ENCODE measurements at regions not wholly inside any gene's neighbourhood (a gene's known extent, or its start where the extent isn't known, plus 50 kb on each side); places are given as distances from the start of the nearest gene placed in this dataset.

DNA sequence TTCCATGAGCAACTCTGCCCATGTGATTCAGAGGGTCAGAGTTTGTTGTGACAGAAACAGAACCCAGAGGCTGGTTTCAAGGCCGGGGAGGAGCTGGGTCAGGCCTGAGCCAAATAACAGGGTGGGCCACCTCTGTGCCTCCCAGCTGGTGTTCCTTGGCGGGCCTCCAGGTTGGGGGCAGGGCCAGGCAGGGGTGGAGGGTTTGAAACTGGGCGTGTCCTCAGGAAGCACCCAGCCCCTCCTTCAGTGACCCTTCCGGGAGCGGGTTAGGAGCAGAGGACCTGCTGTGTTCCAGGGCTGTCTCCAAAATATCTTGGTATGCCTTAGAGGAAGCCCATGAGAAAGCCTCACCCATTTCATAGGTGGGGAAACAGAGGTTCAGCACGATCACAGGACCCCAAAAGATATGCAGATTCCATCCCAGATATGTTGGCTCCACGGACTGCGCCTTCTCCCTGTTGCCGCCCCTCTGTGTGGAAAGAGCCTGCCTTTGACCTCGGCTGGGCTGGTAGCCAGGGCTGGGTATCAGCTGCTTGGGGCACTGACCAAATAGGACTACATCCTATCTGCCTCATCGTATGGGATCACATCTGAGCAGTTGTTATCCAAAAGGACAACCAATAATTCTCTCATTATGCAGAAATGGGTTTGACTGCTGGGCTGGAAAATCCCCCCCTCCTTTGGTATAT, 74.8 kb upstream of the GLI2 start:
- DNase-seq: no peak

DNA sequence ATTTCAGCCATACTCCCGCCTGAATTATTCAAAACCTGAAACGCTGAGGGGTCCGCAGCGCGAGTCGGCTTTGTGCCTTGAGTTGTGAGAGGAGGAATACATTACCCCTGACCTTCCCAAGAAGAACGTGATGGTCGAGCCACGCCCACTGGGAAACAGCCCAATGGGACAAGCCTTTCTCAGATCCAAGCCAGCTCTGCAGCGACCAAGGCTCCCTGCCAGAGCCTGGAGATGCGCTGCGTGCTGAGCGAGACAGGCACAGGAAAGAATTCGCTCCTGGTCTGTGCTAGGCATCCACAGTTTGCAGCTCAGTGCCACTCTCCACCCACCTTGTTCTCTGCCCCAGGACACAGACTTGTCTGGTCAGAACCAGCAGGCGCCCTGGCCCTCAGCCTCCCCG, 74.1 kb upstream of the GLI2 start:
- peak; percentile 49 for DNase-seq

DNA sequence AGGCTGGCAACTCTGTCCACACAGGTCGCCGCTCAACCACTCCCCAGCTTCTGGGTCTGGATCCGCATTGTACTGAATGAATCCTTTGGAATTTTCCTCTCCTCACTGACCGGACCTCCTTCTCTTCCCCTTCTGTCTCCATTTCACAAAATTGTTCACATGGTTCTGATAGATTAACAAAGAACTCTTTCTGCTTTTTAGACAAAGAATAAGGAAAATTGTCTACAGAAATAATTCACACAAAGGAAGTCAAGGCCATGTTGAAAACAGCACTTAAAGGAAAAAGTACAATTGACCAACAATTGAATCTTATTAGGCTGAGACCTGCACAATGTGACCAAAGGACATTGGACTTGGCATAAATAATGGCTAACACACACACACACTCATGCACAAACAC, 73.6 kb upstream of the GLI2 start:
- DNase-seq: no peak

DNA sequence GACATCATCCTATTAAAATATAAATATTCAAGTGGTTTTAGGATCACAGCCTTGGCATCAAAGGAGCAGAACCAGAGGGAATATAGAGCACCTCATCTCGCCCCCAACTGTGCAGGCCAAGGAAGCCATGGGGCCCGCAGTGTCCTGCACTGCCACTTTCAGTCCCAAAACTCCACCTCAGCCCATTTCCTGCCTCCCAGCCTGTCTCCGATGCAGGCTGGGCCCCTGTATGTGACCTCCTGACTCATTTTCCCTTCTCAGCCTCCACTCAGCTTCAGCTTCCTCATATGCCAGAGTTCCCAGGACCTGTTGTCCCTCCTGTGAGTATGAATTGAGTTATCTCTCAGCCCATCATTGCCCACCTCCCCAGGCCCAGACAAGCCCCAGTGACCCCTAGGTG, 72.9 kb upstream of the GLI2 start:
- no peak for DNase-seq

DNA sequence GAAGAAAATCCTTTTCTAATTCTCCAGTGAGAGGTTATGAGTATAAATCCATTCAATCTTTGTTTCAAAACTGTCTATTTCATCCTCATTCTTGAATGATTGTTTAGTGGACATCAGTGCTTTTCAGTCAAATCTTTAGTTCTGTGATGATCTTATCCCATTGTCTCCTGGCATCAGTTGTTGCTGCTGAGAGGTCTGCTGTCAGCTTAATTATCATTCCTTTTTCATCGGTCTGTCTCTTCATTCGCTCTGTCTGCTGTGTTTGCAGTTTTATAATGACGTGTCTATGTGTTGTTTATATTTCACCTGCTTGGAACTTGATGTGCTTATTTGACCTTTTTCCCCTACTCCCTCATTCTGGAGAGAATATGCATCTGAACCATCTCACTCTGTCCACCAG, 69.2 kb upstream of the GLI2 start:
- DNase-seq: no peak

DNA sequence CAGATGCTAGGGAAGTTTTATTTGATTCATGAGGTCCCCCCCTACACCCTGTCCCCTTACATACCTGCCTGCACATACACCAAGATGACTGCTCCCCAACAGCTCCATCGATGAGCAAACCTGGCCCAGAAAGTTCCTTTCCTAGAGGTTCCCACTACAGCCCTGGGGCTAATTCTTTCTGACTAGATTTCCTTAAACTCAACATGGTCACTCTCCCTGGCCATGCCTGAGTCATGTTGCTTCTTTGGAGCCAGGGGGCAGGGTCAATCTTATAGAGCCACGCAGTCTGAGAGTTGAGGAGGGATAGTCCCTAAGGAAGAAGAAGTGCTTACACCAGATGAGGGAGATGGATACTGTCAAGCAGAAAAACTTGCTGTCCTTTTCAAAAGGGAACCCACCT, 67.7 kb upstream of the GLI2 start:
- no peak for DNase-seq

DNA sequence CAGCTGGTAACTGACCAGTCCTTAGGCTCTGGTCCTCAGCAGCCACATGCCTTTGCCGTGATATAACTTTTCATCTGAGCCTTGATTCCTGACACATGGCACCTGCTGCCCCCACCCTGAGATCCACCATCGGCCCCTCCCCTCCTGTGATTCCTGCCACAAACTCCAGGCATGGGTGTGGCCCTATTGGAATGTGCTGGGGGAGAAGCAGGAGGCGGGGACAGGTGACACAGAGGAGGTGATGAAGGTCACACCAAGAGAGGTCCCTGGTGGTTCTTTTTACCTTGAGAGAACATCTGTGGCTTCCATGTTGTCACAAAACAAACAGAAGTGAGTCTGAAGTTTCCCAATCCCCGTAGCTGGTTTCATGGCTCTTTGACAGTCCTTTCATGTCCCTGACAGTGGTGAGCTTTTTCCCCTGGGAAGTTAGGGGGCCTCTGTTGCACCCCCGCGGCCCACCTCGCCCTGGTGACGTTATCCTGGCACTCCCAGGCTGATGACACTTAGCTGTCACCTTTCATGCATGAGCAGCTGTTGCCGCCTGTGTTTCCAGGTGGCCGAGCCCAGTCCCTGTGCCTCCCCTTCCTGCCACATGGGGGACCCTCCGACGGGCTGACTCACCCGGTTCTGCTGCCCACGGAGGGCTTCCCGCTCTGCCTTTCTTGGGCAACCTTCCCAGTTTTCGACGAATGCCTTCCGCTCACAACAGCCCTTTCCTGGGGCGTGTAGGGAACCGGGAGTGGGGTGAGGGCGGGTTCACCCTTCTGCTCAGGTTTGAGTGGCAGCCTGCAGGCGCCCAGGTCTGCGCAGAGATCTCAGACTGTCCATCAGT, 66.3 kb upstream of the GLI2 start:
- DNase-seq: no peak

DNA sequence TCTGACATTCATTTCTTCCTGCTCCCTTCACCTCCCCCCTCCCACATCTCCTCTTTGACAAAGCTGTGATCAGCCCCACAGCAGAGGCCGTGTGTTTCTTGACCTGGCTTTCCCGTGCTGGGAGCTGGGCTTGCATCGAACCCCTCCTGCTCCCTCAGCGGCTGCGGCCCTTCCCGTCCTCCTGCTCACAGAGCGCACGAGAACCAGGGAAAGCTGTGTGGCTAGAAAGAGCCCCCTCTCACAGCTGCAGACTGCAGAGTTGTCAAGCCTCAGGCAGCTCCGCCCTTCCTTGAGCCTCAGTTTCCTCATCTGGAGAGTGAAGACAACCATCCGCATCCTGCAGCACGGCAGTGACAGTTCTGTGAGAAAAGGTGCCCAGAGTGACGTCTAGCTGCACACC, 65.7 kb upstream of the GLI2 start:
- DNase-seq: no peak

DNA sequence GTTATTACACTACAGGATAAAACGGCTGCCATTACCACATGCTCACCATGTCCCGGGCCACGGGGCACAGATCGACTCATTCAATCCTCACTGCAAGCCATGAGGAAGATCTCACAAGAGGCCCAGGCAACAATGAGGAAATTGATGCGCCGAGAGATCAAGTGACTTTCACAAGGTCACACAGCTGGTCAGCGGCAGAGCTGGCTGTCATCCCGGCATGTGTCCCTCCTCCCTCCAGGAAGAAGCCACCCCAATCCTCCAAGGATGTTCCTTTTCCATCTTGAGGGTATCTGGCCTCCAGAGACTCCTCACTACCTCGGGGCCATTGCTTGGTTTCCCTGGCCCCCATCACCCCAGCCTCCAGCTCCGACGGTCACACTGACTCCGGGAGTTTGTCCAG, 65.3 kb upstream of the GLI2 start:
- DNase-seq: no peak

DNA sequence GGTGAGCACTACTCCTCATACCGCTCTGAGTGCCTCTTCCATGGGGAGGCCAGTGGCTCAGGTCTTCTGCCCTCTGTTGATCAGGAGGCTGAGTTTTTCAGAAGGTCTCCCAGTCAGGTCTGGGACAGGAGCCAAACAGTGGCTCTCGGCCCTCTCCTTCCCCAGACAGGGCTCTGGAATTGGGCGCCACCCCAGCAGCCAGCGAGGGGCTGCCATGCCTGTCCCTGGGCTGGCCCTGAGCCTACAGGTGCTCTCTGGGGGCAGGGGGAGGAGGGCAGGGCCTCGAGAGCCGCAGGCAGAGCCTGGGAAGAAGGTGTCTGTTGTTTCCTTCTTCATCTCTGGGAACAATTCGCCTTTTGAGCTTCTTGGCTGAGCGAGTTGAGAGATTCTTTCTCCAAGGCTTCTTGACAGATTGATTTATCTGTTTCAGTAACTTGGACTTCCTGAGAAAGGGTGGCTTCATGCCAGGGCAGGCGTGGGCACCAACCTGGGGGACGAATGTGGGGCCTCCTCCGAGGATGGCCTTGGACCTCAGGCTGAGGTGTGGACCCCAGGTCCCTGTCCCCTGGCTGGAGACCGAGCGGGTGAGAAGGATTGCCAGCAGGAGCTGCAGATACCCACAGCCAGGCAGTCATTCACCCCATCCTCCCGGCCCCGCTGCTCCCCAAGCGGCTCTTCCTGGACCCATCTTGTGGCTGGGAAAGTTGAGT, 64.7 kb upstream of the GLI2 start:
- DNase-seq: no peak

DNA sequence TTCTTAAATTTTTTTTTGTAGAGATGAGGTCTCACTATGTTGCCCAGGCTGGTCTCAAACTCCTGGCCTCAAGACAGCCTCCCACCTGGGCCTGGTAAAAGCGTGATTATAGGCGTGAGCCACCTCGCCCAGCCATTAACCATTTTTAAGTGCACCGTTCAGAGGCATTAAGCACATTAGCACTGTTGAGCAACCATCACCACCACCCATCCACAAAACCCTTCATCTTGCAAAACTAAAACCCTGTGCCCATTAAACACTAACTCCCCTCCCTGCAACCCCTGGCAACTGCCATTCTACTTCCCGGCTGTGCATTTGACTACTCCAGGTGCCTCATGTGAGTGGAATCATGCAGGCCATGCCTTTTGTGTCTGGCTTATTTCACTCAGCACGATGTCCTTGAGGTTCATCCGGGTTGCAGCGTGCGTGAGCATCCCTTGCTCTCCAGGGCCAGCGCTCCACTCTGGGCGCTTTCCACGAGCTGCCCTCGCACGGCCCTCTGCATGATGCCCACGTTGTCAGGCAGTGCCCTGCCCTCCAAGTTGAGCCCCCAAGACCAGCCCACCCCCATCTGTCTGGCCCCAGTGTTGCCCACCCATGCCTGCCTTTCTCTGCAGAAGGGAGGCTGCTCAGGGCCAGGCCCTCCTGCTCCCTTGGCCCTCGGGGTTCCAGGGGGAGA, 63.0 kb upstream of the GLI2 start:
- DNase-seq: no peak

DNA sequence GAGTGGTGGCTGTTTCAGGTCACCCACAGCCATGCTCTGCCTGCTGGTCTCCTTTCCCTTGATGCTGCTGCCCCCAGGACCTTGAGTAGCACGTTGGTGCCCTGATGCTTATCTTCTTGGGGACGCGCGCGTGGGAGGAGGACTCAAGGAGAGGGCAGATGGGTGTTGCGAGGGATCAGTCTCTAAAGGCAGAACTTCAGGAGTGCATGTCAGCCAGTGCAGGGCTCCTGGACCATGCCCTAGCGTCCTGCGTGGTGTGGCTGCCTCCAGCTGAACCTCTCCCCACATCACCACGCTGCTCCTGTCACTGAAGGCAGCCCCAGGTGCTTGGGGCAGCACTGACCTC, 62.5 kb upstream of the GLI2 start:
- DNase-seq: no peak

DNA sequence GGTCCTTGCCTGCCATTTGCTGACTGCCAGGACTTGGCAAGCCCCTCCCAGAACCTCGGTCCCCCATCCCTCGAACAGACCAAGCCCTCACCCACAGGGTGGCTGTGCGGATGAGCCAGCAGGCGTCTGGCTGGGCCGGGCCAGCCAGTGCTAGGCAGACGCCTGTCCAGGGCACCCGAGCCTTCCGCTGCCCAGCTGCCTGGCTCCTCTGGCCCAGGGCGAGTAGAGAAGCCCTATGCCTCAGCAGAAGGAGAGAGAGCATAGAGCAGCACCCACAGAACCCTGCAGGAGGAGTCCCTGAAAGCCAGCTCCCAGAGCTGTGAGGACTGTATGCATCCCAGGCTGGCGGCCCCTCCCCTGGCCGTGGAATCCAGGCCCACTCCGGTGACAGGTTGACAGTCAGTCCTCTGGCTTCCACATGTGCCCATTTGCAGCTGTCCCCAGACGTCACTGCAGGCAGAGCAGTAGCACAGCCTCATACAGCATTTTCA, 62.1 kb upstream of the GLI2 start:
- DNase-seq: no peak

DNA sequence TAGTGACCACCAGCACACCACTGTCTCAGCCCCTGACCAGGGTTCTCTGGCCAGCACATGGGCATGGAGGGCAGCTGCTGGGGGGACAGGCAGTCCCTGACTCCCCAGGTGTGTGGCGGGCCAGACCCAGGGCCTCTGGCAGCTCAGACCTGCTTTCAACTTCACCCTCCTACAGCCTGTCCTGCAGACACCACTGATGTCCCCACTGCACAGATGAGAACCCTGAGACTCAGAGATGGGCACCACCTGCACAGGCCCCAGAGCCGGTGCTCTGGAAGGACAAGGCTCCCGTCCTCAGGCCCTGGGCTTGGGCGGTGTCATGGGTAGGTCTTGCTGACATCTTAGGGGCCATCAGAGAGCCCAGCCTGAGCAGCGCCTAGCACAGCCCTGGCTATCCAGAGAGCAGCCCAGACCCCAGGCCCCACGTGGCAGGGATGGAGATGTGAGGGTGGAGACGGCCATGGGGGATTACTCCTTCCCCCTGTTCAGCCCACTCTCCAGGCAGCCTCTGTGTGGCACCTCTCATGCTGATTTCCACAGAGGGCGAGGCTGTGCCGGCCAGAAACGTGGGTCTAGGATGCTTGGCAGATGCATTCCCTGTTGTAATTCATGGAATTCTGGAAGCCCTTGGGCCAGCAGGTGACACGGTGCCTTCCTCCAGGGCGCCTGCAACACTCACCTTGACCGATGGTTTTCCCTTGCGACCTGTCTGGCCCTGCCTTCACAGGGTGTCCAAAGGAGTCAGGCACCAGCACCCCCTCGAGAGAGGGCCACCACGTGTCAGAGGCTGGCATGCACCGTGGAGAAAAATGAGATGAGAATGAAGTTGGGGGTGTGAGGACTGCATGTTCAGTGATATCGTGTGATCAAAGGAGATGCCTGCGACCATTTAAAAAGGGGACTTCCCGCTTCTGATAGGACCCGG, 61.2 kb upstream of the GLI2 start:
- DNase-seq: no peak

DNA sequence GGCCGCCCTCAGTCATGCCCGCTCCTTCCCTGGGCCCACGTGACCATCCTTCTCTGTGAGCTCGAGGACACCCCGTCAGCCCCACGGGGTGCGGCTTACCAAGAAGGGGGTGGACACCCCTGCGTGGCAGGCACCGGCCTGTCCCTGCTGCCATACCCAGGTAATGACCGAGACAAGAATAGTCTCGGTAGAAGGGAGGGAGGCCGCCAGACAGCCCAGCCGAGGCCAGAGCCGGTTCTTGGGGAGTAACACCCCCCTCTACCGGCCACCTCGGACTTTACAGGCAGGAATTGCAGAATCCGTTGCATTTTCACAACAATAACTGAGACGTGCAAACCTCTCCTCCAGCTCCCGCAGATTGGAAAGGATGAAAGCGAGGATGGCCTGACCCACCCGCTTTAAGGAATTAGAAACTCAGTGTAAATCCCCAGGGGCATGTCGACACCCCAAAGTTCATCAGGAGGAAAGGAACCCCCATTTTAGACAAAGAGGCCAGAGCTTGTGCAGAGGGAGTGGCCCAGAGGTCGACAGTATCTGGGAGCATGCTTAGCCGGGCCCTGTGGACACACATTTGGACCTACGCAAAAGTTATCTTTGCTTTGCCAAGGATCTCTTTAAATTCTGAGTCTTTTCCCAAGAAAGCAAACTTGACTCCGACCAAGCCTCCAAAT, 60.1 kb upstream of the GLI2 start:
- DNase-seq: no peak

DNA sequence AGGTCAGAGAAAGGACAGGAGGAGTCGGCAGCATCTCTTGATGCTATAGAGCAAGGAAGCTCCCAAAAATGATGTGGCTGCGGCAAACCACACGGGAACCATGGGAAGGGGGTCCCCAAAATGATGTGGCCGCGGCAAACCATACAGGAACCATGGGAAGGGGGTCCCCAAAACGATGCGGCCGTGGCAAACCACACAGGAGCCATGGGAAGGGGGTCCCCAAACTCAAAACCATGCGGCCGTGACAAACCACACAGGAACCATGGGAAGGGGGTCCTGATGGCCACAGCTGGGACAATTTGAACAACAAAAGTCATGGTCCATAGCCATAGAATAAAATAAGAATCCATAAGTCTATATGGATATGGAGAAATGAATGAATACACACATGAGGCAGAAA, 58.4 kb upstream of the GLI2 start:
- DNase-seq: no peak

DNA sequence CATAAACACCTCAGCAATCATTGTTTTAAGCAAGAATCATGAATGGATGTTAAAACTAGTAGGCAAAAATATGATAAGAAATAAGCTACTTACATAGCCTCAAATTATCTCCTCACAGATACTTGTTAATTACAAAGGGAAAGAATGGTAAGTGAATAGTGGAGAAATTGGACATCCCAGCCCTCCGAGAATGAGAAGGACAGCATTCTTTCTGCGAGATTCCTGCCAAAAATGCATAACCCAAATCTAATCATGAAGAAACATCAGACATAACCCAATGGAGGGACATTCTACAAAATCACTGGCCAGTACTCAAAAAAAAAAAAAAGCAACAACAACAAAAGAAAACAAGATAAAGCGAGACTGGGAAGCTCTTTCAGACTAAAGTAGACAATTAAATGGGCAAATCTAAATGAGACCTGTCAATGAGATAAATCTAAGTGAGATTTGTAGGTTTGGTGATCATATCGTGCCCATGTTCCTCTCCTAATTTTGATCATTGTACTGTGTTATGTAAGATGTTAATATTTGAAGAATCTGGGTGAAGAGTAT, 57.9 kb upstream of the GLI2 start:
- DNase-seq: no peak

DNA sequence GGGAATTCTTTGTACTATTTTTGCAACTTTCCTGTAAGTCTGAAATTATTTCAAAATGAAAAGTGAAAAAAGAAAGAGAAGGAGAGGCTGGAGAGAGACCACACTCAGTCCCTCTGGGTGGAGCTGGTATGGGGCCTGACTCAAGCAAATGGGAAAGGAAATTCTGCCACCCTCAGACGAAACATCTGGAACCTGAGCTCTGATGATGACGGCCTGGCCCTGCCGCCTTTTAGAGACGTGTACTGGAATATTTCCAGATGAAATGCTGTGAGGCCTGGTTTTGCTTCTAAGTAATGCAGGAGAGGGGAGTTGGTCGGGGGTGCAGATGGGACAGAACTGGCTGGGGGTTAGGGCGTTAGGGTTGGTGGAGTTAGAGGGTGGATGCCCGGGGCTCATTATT, 57.4 kb upstream of the GLI2 start:
- DNase-seq: no peak

DNA sequence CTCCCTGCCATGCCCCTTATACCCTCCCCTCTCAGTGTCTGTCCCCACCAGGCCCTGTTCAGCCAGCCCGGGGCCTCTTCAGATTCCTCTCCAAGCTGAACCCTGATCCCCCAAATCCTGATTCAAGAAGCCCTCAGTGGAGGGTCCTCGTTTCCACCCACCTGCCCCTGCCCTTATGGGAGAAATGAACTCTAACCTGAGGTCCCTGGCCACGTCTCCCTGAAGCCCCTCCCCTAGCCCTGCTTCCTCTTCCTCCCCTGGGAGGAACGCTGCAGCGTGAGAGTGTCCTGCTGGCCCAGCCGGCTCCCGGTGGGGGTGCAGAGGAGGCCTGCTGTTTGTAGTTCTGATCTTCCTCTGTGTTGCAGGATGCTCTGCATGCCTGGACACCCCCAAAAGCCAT, 56.7 kb upstream of the GLI2 start:
- no peak for DNase-seq

DNA sequence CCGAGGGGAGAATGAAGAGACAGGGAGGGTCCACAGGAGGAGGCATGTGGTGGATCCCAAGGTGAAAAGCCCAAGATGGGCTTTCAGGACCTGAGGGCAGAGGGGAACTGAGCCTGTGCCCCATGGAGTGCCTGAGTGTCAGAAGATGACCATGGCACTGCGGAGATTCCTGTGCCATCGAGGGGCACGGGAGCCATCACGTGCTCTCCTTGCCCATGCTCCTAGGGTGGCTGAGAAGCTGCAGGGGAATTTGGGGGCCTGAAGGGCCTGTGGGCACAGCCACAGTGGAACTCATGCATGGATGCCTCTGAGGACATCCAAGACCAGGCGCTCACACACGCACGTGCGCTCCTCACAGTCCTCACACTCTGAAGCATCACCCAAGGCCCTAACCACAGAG, 56.1 kb upstream of the GLI2 start:
- no peak for DNase-seq

Data from occipital lobe (tissue), 1 donor.